DMS 273 (cell line): ENCODE measurements at regions not wholly inside any gene's neighbourhood (a gene's known extent, or its start where the extent isn't known, plus 50 kb on each side); places are given as distances from the start of the nearest gene placed in this dataset.
A peak's percentile ranks its signal among the peaks of the same experiment; 100 is the strongest.

Source experiments
- DNase-seq: peaks from one replicate; lab custom pipeline; 2025; ENCODE audit not compliant: unreplicated experiment; lab: John Stamatoyannopoulos, UW

DNA sequence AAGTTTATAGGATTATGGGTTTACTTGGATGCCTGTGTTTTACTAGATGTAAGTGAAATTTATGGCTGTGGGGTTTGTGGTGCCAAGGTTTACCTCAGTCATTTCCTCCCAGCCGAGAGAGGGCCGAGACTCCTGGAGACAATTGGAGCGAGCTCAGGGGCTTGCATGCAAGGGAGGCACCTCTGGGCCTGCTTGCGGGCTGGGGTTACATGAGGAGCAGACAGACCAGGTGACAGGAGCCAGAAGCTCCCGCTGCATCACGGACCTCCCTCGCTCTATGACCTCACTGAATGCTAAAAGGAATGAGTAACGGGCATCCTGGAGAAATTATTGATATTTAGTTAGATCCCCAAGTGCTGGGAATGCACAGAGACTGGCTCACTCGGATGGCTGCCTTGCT is 275.2 kb upstream of the KIRREL3 start:
- no peak for DNase-seq

DNA sequence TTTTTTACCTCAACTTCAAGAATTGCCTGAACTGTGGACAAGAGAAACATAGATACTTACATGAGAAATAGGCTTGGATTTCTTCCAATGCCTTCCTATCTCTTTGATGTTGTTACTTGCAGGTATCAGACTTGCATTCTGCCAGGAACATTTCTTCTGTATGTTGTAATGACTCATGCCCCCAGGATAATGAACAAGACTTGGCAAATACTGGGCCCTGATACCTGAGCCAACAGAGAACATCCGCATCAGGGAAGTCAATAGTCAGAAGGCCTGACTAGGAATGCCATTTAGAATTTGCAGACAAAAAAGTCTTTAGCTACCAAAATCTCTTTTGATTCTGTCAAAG is 273.7 kb upstream of the KIRREL3 start:
- DNase-seq, result no peak

DNA sequence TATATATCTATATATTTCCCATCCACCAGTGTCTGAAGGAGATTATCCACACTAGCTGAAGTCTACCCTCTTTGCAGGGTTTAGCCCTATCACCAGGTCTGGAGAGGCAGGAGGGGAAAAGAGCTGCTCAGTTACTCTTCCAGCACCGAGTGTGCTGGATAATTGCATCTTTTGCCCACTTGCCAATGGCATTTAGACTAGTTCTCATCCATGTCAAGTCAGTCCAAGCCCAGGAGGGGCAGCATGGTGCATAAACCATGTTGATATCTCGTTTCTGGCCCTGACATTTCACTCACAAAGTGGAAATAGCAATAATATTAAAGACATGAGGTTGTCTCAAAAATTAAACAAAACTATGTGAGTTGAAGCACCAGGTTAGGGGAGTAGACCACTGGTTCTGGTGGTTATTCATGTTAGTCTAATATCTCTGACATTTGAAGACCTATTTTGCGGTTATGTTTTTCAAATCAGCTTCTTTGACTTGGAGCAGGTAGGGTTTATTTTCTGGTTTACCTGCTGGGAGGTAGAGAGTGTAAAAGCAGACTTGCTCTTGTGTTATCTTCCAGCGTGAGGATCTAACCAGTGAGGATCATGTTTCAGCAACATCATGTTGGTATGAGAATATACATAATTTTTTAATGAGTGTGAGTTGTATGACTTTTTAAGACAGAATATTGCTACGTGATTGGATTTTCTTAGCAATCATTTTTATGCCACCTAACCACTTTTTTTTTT is 273.2 kb upstream of the KIRREL3 start:
- DNase-seq, result no peak

DNA sequence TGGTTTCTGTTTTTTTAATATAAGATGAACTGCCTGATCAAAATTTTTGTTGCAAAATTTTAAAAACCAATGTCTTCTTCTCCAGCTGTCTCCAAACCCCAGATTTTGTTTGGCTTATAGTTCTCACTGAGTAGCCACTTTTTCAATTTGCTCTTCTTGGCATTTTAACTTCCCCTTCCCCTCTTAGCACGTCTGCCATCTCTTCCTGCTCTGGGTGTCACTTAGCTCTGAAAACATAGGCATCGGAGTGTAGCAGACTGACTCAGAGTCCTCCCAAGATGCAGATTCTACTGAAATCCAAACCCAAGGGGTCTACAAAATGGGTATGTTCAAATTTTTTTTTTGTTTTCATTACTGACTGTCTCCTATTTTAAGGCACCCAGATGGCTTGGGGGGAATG is 270.3 kb upstream of the KIRREL3 start:
- no peak for DNase-seq

DNA sequence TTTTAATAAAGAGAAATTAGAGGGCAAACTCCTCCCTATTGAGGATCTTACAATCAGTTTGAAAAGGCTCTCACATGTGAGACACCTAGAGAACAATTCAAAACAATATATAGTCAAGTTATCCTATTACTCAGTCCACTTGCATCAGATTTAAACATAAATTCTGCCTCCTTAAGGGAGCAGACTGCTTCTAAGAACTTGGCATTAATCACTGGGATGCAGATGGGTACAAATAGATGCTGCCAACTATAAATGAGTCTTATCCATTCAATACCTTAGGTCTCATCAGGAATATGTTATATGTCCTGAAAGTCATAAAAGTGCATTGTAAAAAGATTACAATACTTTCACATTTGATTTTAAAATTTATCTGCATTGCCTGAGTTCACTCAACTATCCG is 269.3 kb upstream of the KIRREL3 start:
- no peak for DNase-seq

DNA sequence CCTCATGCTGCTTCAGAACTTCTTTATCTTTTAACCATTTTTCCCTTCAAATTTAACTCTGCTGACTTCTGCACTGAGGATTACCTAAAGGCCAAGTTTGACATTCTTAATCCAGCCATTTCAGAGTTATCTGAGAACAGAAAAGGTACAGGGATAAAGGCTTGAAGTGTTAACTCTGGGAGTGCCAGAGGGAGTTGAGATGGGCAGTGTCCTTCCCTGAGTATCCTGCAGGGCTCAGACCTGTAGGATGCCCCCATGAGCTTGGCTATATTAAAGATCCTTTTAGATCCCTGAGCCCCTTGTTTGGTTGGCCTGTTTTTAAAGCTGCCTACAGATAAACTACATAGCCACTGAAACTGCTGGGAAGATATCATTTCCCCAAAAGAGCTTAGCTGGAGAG is 268.4 kb upstream of the KIRREL3 start:
- DNase-seq, result no peak

DNA sequence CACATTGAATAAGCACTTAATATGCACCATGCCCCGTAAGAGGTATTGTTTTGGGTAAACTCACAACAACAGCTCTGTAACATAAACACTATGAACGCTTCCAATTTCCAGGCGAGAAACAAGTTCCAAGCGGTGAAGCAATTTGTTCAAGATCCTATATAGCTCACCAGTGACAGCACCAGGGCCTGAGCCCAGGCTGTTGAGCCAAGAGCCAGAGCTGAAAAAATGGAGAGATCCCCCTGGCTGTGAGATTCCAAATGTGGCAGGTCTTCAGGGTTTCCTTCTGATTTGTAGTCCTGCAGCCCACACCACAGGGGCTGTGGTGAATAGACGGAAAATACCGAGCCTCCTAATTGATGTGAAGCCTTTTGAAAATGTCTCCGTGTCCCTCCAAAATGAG is 268.0 kb upstream of the KIRREL3 start:
- DNase-seq, result no peak

DNA sequence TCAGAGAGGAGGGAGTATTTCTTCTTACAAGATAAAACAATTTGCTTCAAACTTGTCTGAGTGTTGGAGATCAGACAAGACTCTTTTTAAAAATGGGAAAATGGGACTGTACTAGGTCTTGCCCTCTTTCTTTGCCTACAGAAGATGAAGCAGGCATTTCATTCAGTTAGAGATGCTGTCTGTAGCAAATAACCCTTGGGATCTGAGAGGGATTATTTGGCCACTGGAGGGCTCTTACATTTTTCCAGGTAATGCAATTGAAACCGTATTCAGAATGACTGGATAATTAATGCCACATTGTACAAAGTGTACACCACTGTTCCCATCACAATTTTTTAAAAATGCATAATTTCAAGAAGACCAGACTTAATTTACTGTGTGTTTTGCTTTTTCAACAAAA is 258.5 kb upstream of the KIRREL3 start:
- DNase-seq, result no peak

DNA sequence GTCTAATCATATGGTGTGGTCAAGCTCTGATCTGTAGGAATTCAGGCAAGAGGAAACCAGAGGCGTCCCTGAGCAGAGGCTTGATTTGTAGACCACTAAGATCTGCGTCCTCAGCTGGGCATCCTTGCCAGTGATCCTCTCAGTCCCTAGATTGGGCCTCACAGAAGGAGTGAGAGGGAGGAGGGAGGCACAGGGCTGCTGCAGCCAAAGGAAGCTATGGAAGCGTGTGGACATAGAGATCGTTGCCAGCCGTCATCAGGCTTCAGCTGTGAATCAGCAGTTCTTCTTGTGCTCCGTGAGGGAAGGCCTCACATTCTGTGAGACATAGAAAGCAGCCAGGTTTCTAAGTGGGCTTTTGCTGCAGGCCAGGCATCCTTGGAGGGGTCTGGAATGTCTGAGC is 254.6 kb upstream of the KIRREL3 start:
- no peak for DNase-seq

DNA sequence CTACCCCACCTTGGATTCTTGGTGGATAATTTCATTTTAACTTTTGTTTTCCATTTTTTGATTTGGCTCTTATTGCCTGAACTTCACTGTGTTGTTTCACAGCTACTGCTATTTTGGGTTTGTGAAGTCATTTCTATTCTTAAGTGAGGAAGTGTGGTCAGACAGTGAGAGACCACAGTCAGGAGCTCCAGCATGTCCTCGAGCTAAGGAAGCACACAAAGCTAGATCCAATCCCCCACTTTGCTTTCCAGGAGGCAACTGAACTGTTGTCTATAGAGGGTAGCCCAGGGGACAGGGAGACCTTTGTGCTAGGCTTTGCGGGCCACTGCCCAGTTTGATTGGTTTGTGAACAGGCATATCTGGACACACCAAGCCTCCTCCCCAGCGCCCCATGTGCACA is 251.8 kb upstream of the KIRREL3 start:
- DNase-seq, result no peak

DNA sequence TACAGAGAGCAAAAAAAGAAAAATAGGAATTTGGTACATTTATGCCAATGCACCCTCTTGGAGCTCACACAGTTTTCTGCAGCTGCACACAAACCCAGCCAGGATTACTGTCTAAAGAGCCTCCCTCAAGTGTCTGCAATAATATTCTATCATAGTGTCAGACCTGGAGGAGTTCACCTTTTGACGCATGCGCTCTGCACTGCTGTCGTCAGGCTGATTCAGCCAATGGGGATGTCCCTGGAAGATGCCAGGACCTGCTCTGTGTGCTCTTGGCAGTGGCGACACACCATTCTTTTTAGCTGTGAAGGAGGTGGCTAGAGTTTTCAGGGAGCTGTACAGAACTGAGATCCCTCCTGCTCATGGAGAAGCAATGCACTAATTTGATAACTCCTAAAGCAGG is 249.0 kb upstream of the KIRREL3 start:
- DNase-seq, result no peak

DNA sequence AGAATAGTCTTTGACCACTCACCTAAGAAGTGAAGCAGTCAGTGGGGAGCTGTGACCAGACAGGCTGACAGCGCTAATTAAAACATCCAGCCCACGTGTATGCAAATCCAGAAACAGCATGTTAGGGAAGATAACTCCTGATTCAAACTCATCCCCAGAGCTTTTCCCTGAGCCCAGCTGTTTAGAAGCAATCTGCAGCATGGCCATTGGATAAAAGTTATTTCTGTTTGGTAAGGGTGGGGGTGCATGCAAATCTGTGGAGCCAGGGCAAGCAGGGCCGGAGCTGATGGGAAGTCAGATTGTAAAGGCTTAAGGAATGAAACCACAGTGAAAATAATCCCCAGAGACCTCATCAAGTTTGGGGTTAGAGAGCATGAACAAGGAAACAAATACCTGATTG is 247.9 kb upstream of the KIRREL3 start:
- no peak for DNase-seq

DNA sequence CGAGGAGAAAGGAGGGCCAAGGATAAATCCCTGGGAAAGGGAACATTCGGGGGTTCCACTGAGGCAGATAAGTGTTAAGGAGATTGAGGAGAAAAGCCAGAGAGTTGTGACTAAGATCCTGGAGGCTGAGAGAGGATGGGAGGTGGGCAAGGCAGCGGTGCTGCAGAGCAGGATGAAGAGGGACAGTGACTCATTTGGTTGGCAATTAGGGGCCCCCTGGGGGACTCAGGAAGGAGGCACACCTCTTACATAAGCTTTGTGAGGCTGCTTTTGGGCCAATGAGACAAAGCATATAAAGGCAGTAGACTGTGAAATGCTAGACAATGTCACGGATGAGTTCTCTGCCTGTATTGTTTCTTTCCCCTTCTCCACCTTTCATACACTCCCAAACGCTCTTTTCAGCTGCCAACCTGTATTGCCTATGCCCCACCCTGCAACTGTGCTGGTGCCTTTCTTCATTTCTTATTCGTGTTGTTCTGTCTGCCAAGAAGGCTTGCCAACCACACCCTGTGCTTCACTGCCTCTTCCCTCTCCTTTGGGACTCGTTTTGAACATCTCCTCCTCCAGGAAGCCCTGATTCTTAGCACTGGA is 246.8 kb upstream of the KIRREL3 start:
- no peak for DNase-seq

DNA sequence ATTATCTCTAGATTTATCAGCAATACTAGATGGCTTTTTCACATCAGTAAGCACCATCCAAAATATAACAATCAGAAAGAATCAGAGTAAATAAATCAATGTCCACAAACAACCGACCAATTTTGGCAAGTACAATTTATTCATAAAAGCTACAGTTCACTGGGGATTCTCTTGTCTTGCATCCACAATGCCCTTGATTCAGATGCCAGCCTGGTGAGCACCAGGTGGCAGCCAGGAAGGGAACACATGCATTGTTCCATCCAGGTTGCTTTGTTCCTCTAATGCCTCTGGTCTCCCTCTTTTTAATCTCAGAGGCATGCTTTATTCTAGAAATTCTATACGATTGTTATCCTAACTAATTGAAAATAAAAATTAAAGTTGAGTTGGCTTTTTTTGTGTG is 242.1 kb upstream of the KIRREL3 start:
- DNase-seq, result no peak

DNA sequence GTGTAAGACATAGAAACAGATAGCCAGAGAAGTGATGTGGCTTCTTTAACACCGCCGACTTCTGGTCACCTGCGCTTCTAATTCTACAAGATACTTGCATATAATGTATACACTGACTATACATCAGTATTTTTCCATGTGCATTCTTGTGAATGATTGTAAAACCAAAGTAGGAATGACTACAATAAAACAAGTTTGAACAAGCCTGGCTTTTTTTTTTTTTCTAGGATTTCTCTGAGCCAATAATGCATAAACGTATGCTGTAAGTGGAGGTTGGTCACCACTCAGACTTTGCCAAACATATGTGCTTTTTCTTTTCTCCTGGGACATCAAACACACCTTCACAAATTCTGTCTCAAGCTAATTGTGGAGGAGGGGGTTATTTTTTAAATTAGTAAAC is 237.8 kb upstream of the KIRREL3 start:
- DNase-seq, result no peak

DNA sequence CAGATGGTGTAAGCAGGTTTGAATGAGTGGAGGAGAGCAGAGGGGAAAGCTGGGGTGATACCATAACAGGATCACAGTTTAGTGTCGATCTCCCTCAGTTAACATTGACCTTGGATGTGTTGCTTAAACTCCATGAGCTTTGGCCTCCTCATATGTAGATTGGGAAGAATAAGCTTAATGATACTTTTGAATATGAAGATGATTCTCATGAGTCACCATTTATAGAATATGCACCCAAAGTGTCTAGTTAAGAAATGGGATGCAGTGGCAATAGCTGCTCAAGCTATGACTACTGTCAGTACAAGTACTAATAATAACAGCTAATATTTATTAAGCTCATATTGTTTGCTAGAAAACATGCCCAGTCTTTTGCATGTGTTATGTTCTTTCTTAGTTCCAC is 236.2 kb upstream of the KIRREL3 start:
- no peak for DNase-seq

DNA sequence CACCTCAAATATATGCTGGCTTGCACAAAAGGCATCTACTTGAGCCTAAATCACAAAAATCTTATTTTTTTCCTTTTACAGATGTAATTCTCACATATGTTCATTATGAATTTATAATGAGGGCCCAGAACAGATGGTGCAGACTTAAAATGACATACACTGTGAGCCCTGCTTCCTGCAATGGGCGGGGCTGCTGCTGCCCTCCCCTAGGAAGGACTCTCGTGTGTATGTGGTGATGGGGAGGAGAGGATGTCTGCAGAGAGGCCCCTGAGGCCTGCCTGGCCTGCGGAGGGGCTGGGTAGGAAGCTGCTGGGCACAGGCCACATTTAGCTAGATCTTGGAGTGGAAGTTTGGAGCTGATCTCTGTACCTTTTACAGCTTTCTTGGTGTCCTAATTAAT is 233.4 kb upstream of the KIRREL3 start:
- peak; percentile 26 for DNase-seq

DNA sequence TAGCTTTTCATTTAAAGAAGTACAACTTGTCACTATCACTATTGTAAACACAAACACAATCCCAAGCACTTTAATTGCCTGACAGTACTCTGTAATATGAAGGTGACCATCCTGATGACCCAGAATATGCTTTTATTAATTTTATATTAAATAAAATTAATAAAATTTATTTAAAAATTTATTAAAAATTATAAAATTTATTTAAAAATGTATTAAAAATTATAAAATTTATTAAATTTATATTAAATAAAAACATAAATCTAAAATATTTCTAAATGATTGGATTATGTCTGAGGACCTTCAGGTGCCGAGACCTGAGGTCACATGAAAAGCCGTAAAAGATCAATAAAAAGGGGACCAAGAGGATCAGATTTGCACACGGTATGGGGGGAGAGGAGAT is 229.8 kb upstream of the KIRREL3 start:
- DNase-seq, result no peak

DNA sequence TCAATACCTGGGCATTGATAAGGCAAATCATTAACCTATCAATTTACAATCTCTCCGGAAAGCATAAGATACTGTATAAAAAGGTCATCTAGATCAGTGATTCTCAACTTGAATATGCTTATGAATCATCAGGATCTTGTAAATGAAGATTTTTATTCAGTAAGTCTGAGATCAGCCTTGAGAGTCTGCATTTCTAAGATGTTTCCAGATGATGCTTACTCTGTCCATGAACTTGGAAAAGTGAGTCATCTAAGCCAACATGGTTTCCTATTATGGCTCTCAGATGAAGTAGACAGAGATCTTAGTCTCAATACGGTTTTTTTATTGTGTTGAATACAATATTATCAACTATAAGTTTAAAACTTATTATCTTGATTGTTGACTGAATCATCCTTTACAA is 226.4 kb upstream of the KIRREL3 start:
- DNase-seq, result no peak

DNA sequence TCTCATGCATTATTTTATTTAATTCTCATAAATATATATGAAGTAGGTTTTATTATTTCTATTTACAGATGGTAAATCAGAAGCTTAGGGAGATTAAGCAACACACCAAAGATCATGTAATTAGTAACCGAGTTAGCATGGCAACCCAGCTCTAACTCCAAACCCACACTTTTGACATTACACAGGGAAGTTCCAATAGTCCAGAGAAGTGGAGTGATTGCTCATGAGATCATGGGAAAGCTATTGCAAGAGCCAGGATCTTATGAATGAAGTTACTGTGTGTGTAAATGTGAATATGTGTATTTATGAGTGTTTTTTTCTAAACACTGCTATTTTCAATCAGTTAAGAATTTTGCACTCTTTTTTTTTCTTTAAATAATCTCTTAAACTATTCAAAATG is 225.8 kb upstream of the KIRREL3 start:
- no peak for DNase-seq

DNA sequence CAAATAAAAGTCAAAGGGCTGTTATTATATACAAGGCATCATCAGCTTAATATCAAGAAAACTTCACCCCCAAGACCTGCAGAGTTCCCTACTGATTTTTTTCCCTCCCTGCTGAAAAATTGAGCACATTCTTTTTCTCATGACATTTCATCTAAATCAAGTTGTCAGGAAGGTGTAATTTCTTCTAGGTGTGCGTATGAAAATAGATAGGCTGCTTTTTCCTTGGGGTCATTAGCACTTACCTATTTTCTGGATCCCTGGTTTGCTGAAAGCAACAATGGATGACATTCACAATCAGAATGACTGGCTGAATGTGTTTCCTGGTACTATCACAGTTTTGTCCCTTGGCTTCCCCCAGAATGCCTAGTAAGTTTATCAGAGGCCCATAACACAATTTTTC is 225.0 kb upstream of the KIRREL3 start:
- DNase-seq, result no peak

DNA sequence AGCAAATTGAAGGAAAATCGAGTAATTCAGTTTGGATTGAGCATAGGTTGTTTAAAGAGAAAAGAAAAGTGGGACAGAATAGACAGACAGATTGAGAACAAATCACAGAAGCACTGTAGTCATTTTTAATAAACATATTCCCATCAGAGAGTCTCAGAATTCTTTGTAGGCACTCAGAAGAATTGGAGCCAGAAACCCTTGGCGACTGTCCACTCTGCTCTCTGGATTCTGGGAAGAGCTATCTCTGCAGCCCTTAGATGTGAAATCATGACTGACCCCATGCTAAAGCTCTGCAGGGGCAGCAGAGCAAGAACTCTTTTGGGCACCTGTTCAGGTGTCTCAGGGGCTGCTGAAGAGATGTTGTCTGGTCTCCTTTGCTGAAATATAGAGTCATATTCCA is 223.7 kb upstream of the KIRREL3 start:
- no peak for DNase-seq

DNA sequence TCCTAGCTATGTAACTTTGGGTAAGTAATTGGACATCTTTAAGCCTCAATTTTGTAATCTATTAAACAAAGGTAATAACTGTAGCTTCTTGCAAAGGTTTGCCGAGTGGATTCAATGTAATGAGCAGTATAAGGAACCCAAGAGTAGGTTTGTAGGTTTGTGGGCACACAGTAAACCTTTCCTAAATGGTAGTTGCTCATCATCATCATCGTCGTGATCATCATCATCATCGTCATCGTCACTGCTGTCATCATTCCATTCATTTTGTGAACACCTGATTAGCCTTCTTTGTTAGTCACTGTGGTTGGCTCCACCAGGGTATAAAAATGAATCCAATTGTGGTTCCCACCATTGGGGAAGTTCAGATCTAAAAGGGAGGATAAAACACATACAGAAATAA is 223.1 kb upstream of the KIRREL3 start:
- DNase-seq, result no peak
